A673 (cell line): ENCODE measurements at regions not wholly inside any gene's neighbourhood (a gene's known extent, or its start where the extent isn't known, plus 50 kb on each side); places are given as distances from the start of the nearest gene placed in this dataset.
A peak's percentile ranks its signal among the peaks of the same experiment; 100 is the strongest.

Experiments used
- BruUV-seq: library from RNA; stranded (reverse); fragments of 400-500 nt; replicated peaks from 2 replicates; lab custom pipeline; 2021; lab: Mats Ljungman, UMichigan
- CTCF ChIA-PET: fragments of 300-600 bp; sonication (Branson Sonifier 250); formaldehyde crosslinking; loops from one replicate; lab custom pipeline; 2022; ENCODE audit warnings: antibody characterized with exemption; lab: Charles Lee
- POLR2A ChIA-PET: fragments of 300-600 bp; sonication (Branson Sonifier 250); formaldehyde crosslinking; loops from one replicate; lab custom pipeline; 2022; ENCODE audit warnings: antibody characterized with exemption; ENCODE audit not compliant: low non-redundant PET; lab: Charles Lee
- DNase-seq: peaks from one replicate; pipeline ENCODE4 v3.0.0-alpha.2; 2015; ENCODE audit warnings: low spot score
- H3K27ac ChIP-seq: fragments of 200-600 bp; sonication (generic); 2 replicates; pipeline ENCODE4 v1.5.1; 2016; ENCODE audit warnings: mixed run types, low read depth, mild to moderate bottlenecking, mixed read lengths, antibody characterized with exemption, low read length; ENCODE audit not compliant: poor library complexity, severe bottlenecking
- H3K27me3 ChIP-seq: fragments of 200-600 bp; sonication (generic); replicated peaks from 2 replicates; pipeline ENCODE4 v1.6.1; 2017; ENCODE audit warnings: mixed run types, low read depth, mild to moderate bottlenecking, mixed read lengths, antibody characterized with exemption, low read length; ENCODE audit not compliant: insufficient read depth, poor library complexity
- H3K36me3 ChIP-seq: fragments of 200-600 bp; sonication (generic); 2 replicates; pipeline ENCODE4 v1.6.1; 2016; ENCODE audit warnings: mixed run types, mild to moderate bottlenecking, mixed read lengths, antibody characterized with exemption, low read length; ENCODE audit not compliant: insufficient read depth, poor library complexity, severe bottlenecking
- H3K4me1 ChIP-seq: fragments of 200-600 bp; sonication (generic); 2 replicates; pipeline ENCODE4 v1.6.1; 2017; ENCODE audit warnings: mixed run types, mild to moderate bottlenecking, mixed read lengths, antibody characterized with exemption, low read length; ENCODE audit not compliant: insufficient read depth, poor library complexity, severe bottlenecking
- H3K4me3 ChIP-seq: fragments of 200-600 bp; sonication (generic); 2 replicates; pipeline ENCODE4 v1.5.1; 2016; ENCODE audit warnings: low read depth, mixed run types, mild to moderate bottlenecking, mixed read lengths, low read length; ENCODE audit not compliant: poor library complexity, severe bottlenecking
- H3K9me3 ChIP-seq: fragments of 200-600 bp; sonication (generic); 2 replicates; pipeline ENCODE4 v1.6.1; 2016; ENCODE audit warnings: mixed run types, low read depth, mild to moderate bottlenecking, mixed read lengths, antibody characterized with exemption, low read length; ENCODE audit not compliant: poor library complexity, severe bottlenecking
- CTCF ChIP-seq: fragments of 300-800, 200-600 bp; sonication (generic); conservative IDR thresholded peaks from 2 replicates; pipeline ENCODE4 v1.5.1; 2017; ENCODE audit warnings: low read depth, mild to moderate bottlenecking, antibody characterized with exemption, low read length, moderate library complexity, mixed read lengths
- EZH2 ChIP-seq: fragments of 200-600 bp; sonication (generic); IDR thresholded peaks from 2 replicates; pipeline ENCODE4 v1.6.1; 2017; ENCODE audit warnings: borderline replicate concordance, low read depth, mild to moderate bottlenecking, mixed read lengths, antibody characterized with exemption, low read length; ENCODE audit not compliant: poor library complexity, severe bottlenecking
- intact Hi-C: fragments of 100-400 bp; cut with micrococcal nuclease; formaldehyde crosslinking; loops from one replicate; pipeline ENCODE4 v1.10.0; 2022; ENCODE audit not compliant: unreplicated experiment

- H3K4me1 ChIP-seq: no peaks in the 10 kb centered on the region
- CTCF ChIA-PET: no interaction called here
These were observed 55.8 kb upstream of the SHC3 start for GRCh38 chr9:89234205-89235067.

DNA sequence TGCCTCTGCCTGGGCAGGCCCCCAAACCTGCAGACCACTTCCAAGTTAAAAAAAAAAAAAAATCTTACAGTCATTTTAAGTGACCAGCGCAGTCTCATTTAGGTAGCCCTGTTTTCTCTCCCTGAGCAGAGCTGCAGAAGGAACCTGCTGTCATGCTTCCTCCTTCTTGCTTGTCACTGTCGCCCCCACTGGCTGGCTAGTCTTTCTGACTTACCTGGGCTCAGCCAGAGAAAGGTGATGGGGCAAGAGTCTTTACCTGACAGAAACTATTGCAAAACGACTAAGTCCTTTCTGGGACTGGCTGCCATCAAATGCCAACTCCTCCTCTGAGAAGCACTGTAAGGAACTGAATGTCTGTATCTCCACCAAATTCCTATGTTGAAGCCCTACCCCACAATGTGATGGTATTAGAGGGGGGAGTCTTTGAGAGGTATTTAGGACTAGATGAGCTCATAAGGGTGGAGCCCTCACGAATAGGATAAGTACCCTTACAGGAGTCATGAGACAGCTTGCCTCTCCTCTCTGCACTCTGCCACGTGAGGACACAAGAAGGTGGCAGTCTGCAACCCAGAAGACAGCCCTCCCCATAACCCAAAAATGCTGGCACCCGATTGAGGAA, 58.4 kb upstream of the SHC3 start:
- Histone ChIP-seq H3K9me3 (no peaks in the 10 kb centered on the region), H3K4me3 (no peak overlapping the region), H3K4me1 (no peaks in the 10 kb centered on the region), H3K36me3 (no peaks in the 10 kb centered on the region), H3K27ac (no peak overlapping the region), H3K27me3 (peaks cover 67% of the 10 kb centered on the region)
- no peak for DNase-seq
- ChIA-PET CTCF (interaction anchor here (0.7 kb wide), 1 partner anchor 10 kb away, joined by 5 read pairs; no protein-coding TSS in a partner anchor), POLR2A (no interaction called here)
- no peak for TF ChIP-seq CTCF
- TF ChIP-seq EZH2: no peak
- no TSS peak for BruUV-seq
- intact Hi-C loops: no loop called here

More at GRCh38 chr9:89234205-89235067, 55.8 kb upstream of the SHC3 start:
- H3K4me3 ChIP-seq: peak overlapping the region; percentile 26
- BruUV-seq: no TSS peak
- H3K27ac ChIP-seq: no peak overlapping the region
- H3K9me3 ChIP-seq: peaks cover 4% of the 10 kb centered on the region
- peak; percentile 51 for DNase-seq
- POLR2A ChIA-PET: no interaction called here
- TF ChIP-seq EZH2: no peak
- peak; percentile 47; the same call in 1 of the 2 replicates for TF ChIP-seq CTCF
- intact Hi-C loops: no loop called here
- peaks cover 65% of the 10 kb centered on the region for H3K27me3 ChIP-seq
- no peaks in the 10 kb centered on the region for H3K36me3 ChIP-seq

- peaks cover 54% of the 10 kb centered on the region for H3K27me3 ChIP-seq
- no peaks in the 10 kb centered on the region for H3K9me3 ChIP-seq
- CTCF ChIA-PET: no interaction called here
- H3K4me3 ChIP-seq: no peak overlapping the region
- no TSS peak for BruUV-seq
- DNase-seq: no peak
- POLR2A ChIA-PET: no interaction called here
- H3K4me1 ChIP-seq: no peaks in the 10 kb centered on the region
- H3K36me3 ChIP-seq: no peaks in the 10 kb centered on the region
- TF ChIP-seq CTCF (no peak), EZH2 (no peak)
- no peak overlapping the region for H3K27ac ChIP-seq
- intact Hi-C loops: no loop called here
These were observed 59.8 kb upstream of the SHC3 start for GRCh38 chr9:89238424-89238823.
